PC-3 (cell line): ENCODE measurements at regions not wholly inside any gene's neighbourhood (a gene's known extent, or its start where the extent isn't known, plus 50 kb on each side); places are given as distances from the start of the nearest gene placed in this dataset.

Experiments used
- CTCF ChIP-seq: fragments of 300-600 bp; sonication (generic); conservative IDR thresholded peaks from 2 replicates; pipeline ENCODE4 v1.5.1; 2017; ENCODE audit warnings: antibody characterized with exemption, low read depth, mild to moderate bottlenecking, low read length
- EZH2 ChIP-seq: fragments of 300-600 bp; sonication (generic); IDR thresholded peaks from one replicate; pipeline ENCODE4 v1.6.1; 2017; ENCODE audit warnings: antibody characterized with exemption, mild to moderate bottlenecking, low read length; ENCODE audit not compliant: unreplicated experiment
- EZH2phosphoT487 ChIP-seq: fragments of 300-600 bp; sonication (generic); IDR thresholded peaks from 2 replicates; pipeline ENCODE4 v1.6.1; 2018; ENCODE audit warnings: mild to moderate bottlenecking, antibody characterized with exemption, low read length, borderline replicate concordance

- TF ChIP-seq CTCF (no peak), EZH2 (no peak), EZH2phosphoT487 (no peak)
These were observed 99.5 kb downstream of the POLR2M start for GRCh38 chr15:57806003-57806402.
